ENCODE measurements at regions not wholly inside any gene's neighbourhood (a gene's known extent, or its start where the extent isn't known, plus 50 kb on each side); places are given as distances from the start of the nearest gene placed in this dataset.

GRCh38 chr18:34506198-34506597 is 203.9 kb upstream of the DTNA start:
- H3K27ac ChIP-seq, result no peak overlapping the region
- no peak for DNase-seq
- no peaks in the 10 kb centered on the region for H3K4me1 ChIP-seq (ENCODE audit: insufficient read depth)
- intact Hi-C loops (cut with DNase I), result no loop called here
- TF ChIP-seq POLR2A (IDR thresholded peaks at IDR 0.05) (no peak), EP300 (IDR thresholded peaks at IDR 0.05) (no peak), CTCF (IDR thresholded peaks at IDR 0.05) (no peak)
- H3K9me3 ChIP-seq, result no peaks in the 10 kb centered on the region
- 68 to 97% (median 90%) methylated on average over 1 of the region's 1 CpG for WGBS, 3 donors
- H3K27me3 ChIP-seq, result no peaks in the 10 kb centered on the region
- no peak overlapping the region for H3K4me3 ChIP-seq
- no peaks in the 10 kb centered on the region for H3K36me3 ChIP-seq

- 30 to 52% (median 31%) methylated on average over 1 of the region's 1 CpG for WGBS, 3 donors
- H3K4me3 ChIP-seq, result no peak overlapping the region
- intact Hi-C loops (cut with DNase I), result no loop called here
- H3K9me3 ChIP-seq, result no peaks in the 10 kb centered on the region
- TF ChIP-seq EP300 (IDR thresholded peaks at IDR 0.05) (no peak), CTCF (IDR thresholded peaks at IDR 0.05) (no peak), POLR2A (IDR thresholded peaks at IDR 0.05) (no peak)
- H3K27ac ChIP-seq, result no peak overlapping the region
- DNase-seq, result no peak
- H3K27me3 ChIP-seq, result no peaks in the 10 kb centered on the region
- no peaks in the 10 kb centered on the region for H3K36me3 ChIP-seq
- no peaks in the 10 kb centered on the region for H3K4me1 ChIP-seq (ENCODE audit: insufficient read depth)
These were observed 200.9 kb upstream of the DTNA start for GRCh38 chr18:34509163-34509562.

GRCh38 chr18:34509879-34510586 is 200.1 kb upstream of the DTNA start:
- Histone ChIP-seq H3K4me3 (no peak overlapping the region), H3K27me3 (no peaks in the 10 kb centered on the region), H3K27ac (no peak overlapping the region), H3K9me3 (no peaks in the 10 kb centered on the region), H3K4me1 (ENCODE audit: insufficient read depth) (no peaks in the 10 kb centered on the region), H3K36me3 (no peaks in the 10 kb centered on the region)
- DNase-seq, result no peak
- intact Hi-C loops (cut with DNase I), result no loop called here
- no peak for TF ChIP-seq EP300 (IDR thresholded peaks at IDR 0.05)
- TF ChIP-seq CTCF (IDR thresholded peaks at IDR 0.05), result no peak
- TF ChIP-seq POLR2A (IDR thresholded peaks at IDR 0.05), result no peak
- WGBS, 3 donors, result 85 to 88% (median 87%) methylated on average over 7 of the region's 7 CpGs

GRCh38 chr18:34510926-34511325 is 199.2 kb upstream of the DTNA start:
- Histone ChIP-seq H3K4me3 (no peak overlapping the region), H3K36me3 (no peaks in the 10 kb centered on the region), H3K27ac (no peak overlapping the region), H3K9me3 (no peaks in the 10 kb centered on the region), H3K4me1 (ENCODE audit: insufficient read depth) (no peaks in the 10 kb centered on the region), H3K27me3 (no peaks in the 10 kb centered on the region)
- intact Hi-C loops (cut with DNase I), result no loop called here
- no peak for TF ChIP-seq CTCF (IDR thresholded peaks at IDR 0.05)
- TF ChIP-seq POLR2A (IDR thresholded peaks at IDR 0.05), result no peak
- TF ChIP-seq EP300 (IDR thresholded peaks at IDR 0.05), result no peak
- WGBS, 3 donors, result 46 to 65% (median 60%) methylated on average over 1 of the region's 1 CpG
- no peak for DNase-seq
